ENCODE measurements at regions not wholly inside any gene's neighbourhood (a gene's known extent, or its start where the extent isn't known, plus 50 kb on each side); places are given as distances from the start of the nearest gene placed in this dataset.

GRCh38 chr4:24394041-24394440 is 190.3 kb downstream of the DHX15 start:
- WGBS (ENCODE audit: insufficient coverage), result 64% methylated on average over 4 of the region's 4 CpGs
- ATAC-seq, result no peak
- no peak overlapping the region for H3K27ac Mint-ChIP-seq

GRCh38 chr4:24392613-24393012 is 191.7 kb downstream of the DHX15 start:
- Histone ChIP-seq H3K27ac (ENCODE audit: low read length) (no peak overlapping the region), H3K4me3 (ENCODE audit: low read length) (no peak overlapping the region), H3K4me1 (ENCODE audit: control insufficient read depth, insufficient read depth, low read length) (no peaks in the 10 kb centered on the region), H3K27me3 (ENCODE audit: control insufficient read depth, insufficient read depth, low read length) (no peaks in the 10 kb centered on the region), H3K9me3 (ENCODE audit: control insufficient read depth, insufficient read depth, low read length) (no peaks in the 10 kb centered on the region), H3K36me3 (ENCODE audit: control insufficient read depth, insufficient read depth, low read length) (no peaks in the 10 kb centered on the region)
- no peaks in the 10 kb centered on the region for H3K4me1 Mint-ChIP-seq
- H3K4me3 Mint-ChIP-seq, result no peak overlapping the region
- no peak for TF ChIP-seq CTCF (IDR thresholded peaks at IDR 0.05)
- DNase-seq, result no peak
- ATAC-seq, result no peak
- 91% methylated on average over 5 of the region's 5 CpGs for WGBS (ENCODE audit: insufficient coverage)
- H3K27ac Mint-ChIP-seq, result no peak overlapping the region
- no peaks in the 10 kb centered on the region for H3K36me3 Mint-ChIP-seq
- H3K9me3 Mint-ChIP-seq, result peaks cover 2% of the 10 kb centered on the region in 2 donors
- intact Hi-C loops (cut with micrococcal nuclease), result no loop called here
- no peaks in the 10 kb centered on the region for H3K27me3 Mint-ChIP-seq (ENCODE audit: low read depth in 2 of 2)

More at GRCh38 chr4:24394041-24394440, 190.3 kb downstream of the DHX15 start:
- H3K4me1 ChIP-seq (ENCODE audit: control insufficient read depth, insufficient read depth, low read length), result no peaks in the 10 kb centered on the region
- no peak for TF ChIP-seq CTCF (IDR thresholded peaks at IDR 0.05)
- no peaks in the 10 kb centered on the region for H3K36me3 Mint-ChIP-seq
- no peak overlapping the region for H3K4me3 Mint-ChIP-seq
- H3K27me3 ChIP-seq (ENCODE audit: control insufficient read depth, insufficient read depth, low read length), result no peaks in the 10 kb centered on the region
- no peak for DNase-seq
- H3K27ac ChIP-seq (ENCODE audit: low read length), result no peak overlapping the region
- no peak overlapping the region for H3K4me3 ChIP-seq (ENCODE audit: low read length)
- intact Hi-C loops (cut with micrococcal nuclease), result no loop called here
- no peaks in the 10 kb centered on the region for H3K4me1 Mint-ChIP-seq
- no peaks in the 10 kb centered on the region for H3K36me3 ChIP-seq (ENCODE audit: control insufficient read depth, insufficient read depth, low read length)
- no peaks in the 10 kb centered on the region for H3K27me3 Mint-ChIP-seq (ENCODE audit: low read depth in 2 of 2)
- peaks cover 0 to 2% of the 10 kb centered on the region in 2 donors for H3K9me3 Mint-ChIP-seq
- no peaks in the 10 kb centered on the region for H3K9me3 ChIP-seq (ENCODE audit: control insufficient read depth, insufficient read depth, low read length)

GRCh38 chr4:24382381-24382780 is 202.0 kb downstream of the DHX15 start:
- Histone ChIP-seq H3K27me3 (ENCODE audit: control insufficient read depth, insufficient read depth, low read length) (no peaks in the 10 kb centered on the region), H3K4me1 (ENCODE audit: control insufficient read depth, insufficient read depth, low read length) (no peaks in the 10 kb centered on the region), H3K4me3 (ENCODE audit: low read length) (no peak overlapping the region), H3K9me3 (ENCODE audit: control insufficient read depth, insufficient read depth, low read length) (no peaks in the 10 kb centered on the region), H3K27ac (ENCODE audit: low read length) (no peak overlapping the region), H3K36me3 (ENCODE audit: control insufficient read depth, insufficient read depth, low read length) (no peaks in the 10 kb centered on the region)
- DNase-seq (no peak), ATAC-seq (no peak)
- Mint-ChIP-seq H3K9me3 (peaks cover 10 to 11% of the 10 kb centered on the region in 2 donors), H3K4me3 (no peak overlapping the region), H3K27ac (no peak overlapping the region), H3K27me3 (ENCODE audit: low read depth in 2 of 2) (peaks cover 0 to 4% of the 10 kb centered on the region in 2 donors), H3K4me1 (no peaks in the 10 kb centered on the region), H3K36me3 (no peaks in the 10 kb centered on the region)
- intact Hi-C loops (cut with micrococcal nuclease), result no loop called here
- TF ChIP-seq CTCF (IDR thresholded peaks at IDR 0.05), result no peak
- WGBS (ENCODE audit: insufficient coverage), result 36% methylated on average over 2 of the region's 2 CpGs

GRCh38 chr4:24380957-24381665 is 203.2 kb downstream of the DHX15 start:
- Histone ChIP-seq H3K4me3 (ENCODE audit: low read length) (no peak overlapping the region), H3K9me3 (ENCODE audit: control insufficient read depth, insufficient read depth, low read length) (no peaks in the 10 kb centered on the region), H3K27ac (ENCODE audit: low read length) (no peak overlapping the region), H3K27me3 (ENCODE audit: control insufficient read depth, insufficient read depth, low read length) (no peaks in the 10 kb centered on the region), H3K36me3 (ENCODE audit: control insufficient read depth, insufficient read depth, low read length) (no peaks in the 10 kb centered on the region), H3K4me1 (ENCODE audit: control insufficient read depth, insufficient read depth, low read length) (no peaks in the 10 kb centered on the region)
- Mint-ChIP-seq H3K36me3 (no peaks in the 10 kb centered on the region), H3K9me3 (peaks cover 10 to 11% of the 10 kb centered on the region in 2 donors), H3K27ac (no peak overlapping the region), H3K27me3 (ENCODE audit: low read depth in 2 of 2) (peaks cover 0 to 4% of the 10 kb centered on the region in 2 donors), H3K4me1 (no peaks in the 10 kb centered on the region), H3K4me3 (no peak overlapping the region)
- 78% methylated on average over 2 of the region's 2 CpGs for WGBS (ENCODE audit: insufficient coverage)
- no peak for TF ChIP-seq CTCF (IDR thresholded peaks at IDR 0.05)
- DNase-seq (no peak), ATAC-seq (no peak)
- intact Hi-C loops (cut with micrococcal nuclease), result no loop called here
